Activated T-helper 17 cell treated with anti-CD3 and anti-CD28 coated beads, Interleukin-2, amount 50 U/mL, for 72 hours (primary cell): ENCODE measurements at regions not wholly inside any gene's neighbourhood (a gene's known extent, or its start where the extent isn't known, plus 50 kb on each side); places are given as distances from the start of the nearest gene placed in this dataset.

Experiments used
- ATAC-seq: fragments of 150-1000 bp; cut with Tn5 transposase; replicated peaks from 2 replicates; pipeline ENCODE4 v1.10.0; 2021; ENCODE audit warnings: mild to moderate bottlenecking, moderate library complexity
- H3K27ac Mint-ChIP-seq: one replicate; pipeline ENCODE4 v1.8.0; 2022; ENCODE audit warnings: mixed read lengths
- H3K27me3 Mint-ChIP-seq: one replicate; pipeline ENCODE4 v1.8.0; 2022; ENCODE audit warnings: mixed read lengths
- H3K36me3 Mint-ChIP-seq: one replicate; pipeline ENCODE4 v1.8.0; 2022; ENCODE audit warnings: low read depth, mild to moderate bottlenecking, mixed read lengths
- H3K4me1 Mint-ChIP-seq: one replicate; pipeline ENCODE4 v1.8.0; 2022; ENCODE audit warnings: mixed read lengths
- H3K4me3 Mint-ChIP-seq: one replicate; pipeline ENCODE4 v1.8.0; 2022; ENCODE audit warnings: mild to moderate bottlenecking, mixed read lengths
- H3K9me3 Mint-ChIP-seq: one replicate; pipeline ENCODE4 v1.8.0; 2022; ENCODE audit warnings: mixed read lengths

DNA sequence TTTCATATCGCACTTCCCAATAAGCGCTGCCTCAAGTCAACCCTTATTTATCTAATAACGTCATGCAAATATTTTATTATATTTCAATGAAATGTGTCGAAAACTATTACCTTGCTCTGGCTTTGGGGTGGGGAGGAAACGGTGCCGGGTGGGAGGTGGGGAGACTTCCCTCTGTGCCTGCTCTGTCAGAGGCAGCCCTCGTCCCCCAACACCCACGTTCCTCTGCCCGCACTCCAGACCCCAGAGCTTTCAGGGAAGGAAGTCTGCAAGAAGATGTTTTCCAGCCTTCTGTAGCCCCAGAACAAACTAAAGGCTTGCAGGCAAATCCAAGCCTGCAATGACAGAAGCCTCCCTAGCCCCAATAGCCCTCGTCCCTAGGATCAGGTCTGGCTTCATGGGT lies 235.7 kb downstream of the BUD13 start:
- H3K27me3 Mint-ChIP-seq: peaks cover 25% of the 10 kb centered on the region
- no peaks in the 10 kb centered on the region for H3K9me3 Mint-ChIP-seq
- no peak for ATAC-seq
- H3K4me3 Mint-ChIP-seq: no peak overlapping the region
- no peak overlapping the region for H3K27ac Mint-ChIP-seq
- H3K36me3 Mint-ChIP-seq: no peaks in the 10 kb centered on the region
- no peaks in the 10 kb centered on the region for H3K4me1 Mint-ChIP-seq

DNA sequence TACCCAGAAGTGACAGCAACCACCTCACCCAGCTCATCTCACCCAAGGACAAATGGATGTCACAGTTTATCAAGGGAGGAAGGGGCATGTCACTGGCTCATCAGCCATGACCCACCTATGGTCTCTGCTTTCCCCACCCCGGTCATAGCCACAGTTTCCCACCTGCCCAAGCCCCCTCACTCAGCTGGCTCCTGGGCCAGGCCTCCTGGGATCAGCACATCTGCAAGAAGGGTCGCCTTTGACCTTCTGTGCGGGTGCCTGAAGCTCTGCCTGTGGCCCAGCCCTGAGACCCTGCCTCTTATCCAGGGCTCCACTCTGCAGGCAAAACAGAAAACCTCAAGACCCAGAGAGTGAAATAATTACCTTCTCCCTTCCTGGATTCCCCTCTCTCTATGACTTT lies 236.4 kb downstream of the BUD13 start:
- H3K36me3 Mint-ChIP-seq: no peaks in the 10 kb centered on the region
- peaks cover 30% of the 10 kb centered on the region for H3K27me3 Mint-ChIP-seq
- no peaks in the 10 kb centered on the region for H3K4me1 Mint-ChIP-seq
- no peak overlapping the region for H3K27ac Mint-ChIP-seq
- no peak for ATAC-seq
- no peaks in the 10 kb centered on the region for H3K9me3 Mint-ChIP-seq
- H3K4me3 Mint-ChIP-seq: no peak overlapping the region

DNA sequence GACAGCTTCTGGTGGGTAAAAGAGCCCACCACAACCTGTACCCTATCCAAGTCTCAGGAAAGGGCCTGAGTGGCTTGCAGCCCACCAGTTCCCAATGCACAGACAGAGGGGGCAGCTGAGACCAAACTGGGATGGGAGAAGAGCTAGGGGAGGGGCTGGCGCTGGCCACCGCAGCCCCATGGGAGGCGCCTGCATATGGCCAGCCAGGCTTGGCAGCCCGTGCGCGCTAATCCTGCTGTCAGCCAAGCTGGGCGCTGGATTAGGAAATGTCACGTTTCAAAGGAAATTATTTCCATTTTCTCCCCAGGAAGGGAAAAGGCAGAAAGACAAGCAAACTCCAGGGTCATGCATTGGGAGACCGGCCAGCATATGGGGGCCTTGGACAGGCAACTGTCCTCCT lies 236.8 kb downstream of the BUD13 start:
- no peak for ATAC-seq
- H3K4me1 Mint-ChIP-seq: no peaks in the 10 kb centered on the region
- no peak overlapping the region for H3K4me3 Mint-ChIP-seq
- H3K36me3 Mint-ChIP-seq: no peaks in the 10 kb centered on the region
- no peaks in the 10 kb centered on the region for H3K9me3 Mint-ChIP-seq
- no peak overlapping the region for H3K27ac Mint-ChIP-seq
- H3K27me3 Mint-ChIP-seq: peaks cover 30% of the 10 kb centered on the region

DNA sequence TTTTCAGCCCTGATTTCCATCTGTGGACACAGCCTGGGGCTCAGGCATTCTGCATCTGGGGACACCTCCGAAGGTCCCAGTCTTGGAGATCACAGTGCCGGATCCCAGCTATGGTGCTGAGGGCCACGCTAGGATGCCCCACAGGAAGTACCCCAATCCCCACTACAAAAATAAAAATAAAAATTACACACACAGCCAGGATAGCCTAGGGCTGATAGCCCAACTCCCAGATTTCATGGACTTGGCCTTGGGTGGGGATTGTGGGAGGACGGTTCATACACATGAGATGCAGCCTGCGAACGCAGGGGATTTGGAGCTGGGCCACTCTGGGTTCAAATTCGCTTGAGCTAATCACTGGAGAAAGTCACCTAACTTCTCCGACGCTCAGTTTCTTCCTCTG lies 237.7 kb downstream of the BUD13 start:
- H3K27ac Mint-ChIP-seq: no peak overlapping the region
- no peaks in the 10 kb centered on the region for H3K4me1 Mint-ChIP-seq
- peaks cover 31% of the 10 kb centered on the region for H3K27me3 Mint-ChIP-seq
- no peak for ATAC-seq
- H3K9me3 Mint-ChIP-seq: no peaks in the 10 kb centered on the region
- H3K4me3 Mint-ChIP-seq: no peak overlapping the region
- no peaks in the 10 kb centered on the region for H3K36me3 Mint-ChIP-seq

DNA sequence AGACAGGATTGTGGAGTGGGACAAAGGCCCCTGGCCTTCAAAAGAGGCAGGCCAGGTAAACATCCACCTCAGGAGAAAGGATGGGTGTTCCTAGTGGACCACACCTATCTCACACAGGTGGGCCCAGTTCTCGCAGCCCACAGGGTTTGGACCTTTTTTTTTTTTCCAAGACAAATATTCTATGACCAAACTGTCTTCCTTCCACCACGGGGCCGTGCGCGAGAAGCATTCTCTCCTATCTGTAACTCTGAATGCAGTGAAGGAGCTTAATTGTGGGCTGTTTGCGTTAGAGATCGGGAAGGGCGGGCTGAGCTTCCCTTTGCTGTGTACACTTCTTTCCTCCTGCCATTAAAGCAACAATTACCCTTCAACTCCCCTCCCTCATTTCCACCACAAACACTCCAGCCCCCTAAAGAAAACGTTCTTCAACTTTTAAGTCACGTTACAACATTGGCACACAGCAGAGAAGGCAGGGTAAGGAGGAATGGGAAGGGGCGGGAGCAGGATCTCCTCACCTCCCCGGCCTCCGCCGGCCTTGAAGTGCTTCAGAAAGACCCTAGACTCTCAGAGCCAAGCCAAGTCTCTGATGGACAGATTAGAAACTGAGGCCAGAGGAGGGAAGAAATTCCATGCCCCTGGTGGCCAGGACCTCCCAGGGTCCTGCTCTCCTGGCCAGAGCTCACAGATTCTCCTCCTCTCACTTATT lies 238.4 kb downstream of the BUD13 start:
- no peak for ATAC-seq
- Mint-ChIP-seq H3K4me1 (no peaks in the 10 kb centered on the region), H3K36me3 (no peaks in the 10 kb centered on the region), H3K4me3 (no peak overlapping the region), H3K27me3 (peaks cover 25% of the 10 kb centered on the region), H3K27ac (no peak overlapping the region), H3K9me3 (no peaks in the 10 kb centered on the region)

DNA sequence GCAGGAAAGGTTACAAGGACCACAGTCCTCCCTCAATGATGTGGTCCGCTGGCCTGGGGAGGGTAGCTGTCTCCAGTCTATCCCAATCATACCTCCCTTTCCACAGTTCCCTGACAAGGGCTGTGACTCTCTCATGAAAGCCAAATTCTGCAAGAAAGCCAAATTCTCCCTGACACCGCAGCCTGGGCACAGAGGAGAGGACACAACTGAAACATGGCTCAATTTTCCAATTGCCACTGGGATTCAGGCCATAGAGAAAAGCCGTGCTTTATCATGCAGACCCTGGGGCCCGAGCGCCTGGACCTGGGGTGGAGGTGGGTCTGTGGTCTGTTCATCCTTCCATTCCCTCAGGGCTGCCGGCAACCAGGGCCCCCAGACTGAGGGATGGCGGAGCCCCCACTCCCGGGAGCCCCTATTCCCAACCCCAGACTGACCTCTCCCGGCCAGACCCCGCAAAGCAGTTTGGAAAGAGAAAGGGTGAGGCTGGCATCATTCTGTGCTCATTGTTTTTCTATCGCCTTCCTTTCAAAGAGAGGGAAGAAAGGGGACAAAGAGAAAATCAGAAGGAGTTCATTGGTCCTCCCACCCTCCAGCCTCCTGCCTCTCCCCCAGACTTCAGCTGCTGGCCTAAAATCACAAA lies 239.5 kb downstream of the BUD13 start:
- Mint-ChIP-seq H3K9me3 (no peaks in the 10 kb centered on the region), H3K4me3 (no peak overlapping the region), H3K36me3 (no peaks in the 10 kb centered on the region), H3K27ac (no peak overlapping the region), H3K4me1 (no peaks in the 10 kb centered on the region), H3K27me3 (peaks cover 20% of the 10 kb centered on the region)
- no peak for ATAC-seq

DNA sequence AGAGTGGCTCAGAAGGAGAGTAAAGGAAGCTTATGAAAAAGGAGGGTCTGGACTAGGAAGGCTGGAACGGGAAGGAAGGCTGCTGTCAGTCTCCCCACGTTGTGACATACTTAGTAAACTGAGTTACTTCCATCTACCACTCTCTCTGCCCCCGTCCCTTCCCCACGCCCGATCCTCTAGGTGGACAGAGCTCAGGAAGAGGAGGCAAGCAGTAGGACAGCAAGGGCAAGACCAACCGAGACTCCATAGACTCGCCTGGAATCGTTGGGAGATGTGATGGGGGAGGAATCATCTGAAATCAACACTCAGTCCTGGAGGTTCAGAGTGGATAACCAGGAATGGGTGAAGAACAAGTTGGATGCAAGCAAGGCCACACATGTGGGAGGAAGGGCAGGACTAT lies 240.7 kb downstream of the BUD13 start:
- Mint-ChIP-seq H3K27ac (no peak overlapping the region), H3K4me1 (no peaks in the 10 kb centered on the region), H3K27me3 (peaks cover 17% of the 10 kb centered on the region), H3K36me3 (no peaks in the 10 kb centered on the region), H3K4me3 (no peak overlapping the region), H3K9me3 (no peaks in the 10 kb centered on the region)
- ATAC-seq: no peak

DNA sequence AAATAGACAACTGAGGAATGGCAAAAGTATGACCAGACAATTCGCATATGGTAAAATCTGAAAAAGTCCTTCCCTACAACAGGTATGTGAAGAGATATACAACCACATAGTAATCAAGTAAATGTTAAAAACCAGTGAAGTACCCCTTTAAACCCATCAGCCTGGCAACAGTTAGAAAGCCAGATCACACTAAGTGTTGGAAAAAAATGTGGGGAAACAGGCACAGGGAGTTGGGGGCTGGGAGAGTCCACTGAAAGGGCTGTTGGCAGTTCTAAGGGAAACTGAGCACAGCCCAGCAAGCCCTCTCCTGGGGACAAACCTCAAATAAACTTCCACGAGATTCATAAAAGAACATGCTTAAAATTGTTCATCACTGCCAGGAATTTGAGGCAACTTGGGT lies 242.1 kb downstream of the BUD13 start:
- Mint-ChIP-seq H3K4me1 (no peaks in the 10 kb centered on the region), H3K27me3 (peaks cover 17% of the 10 kb centered on the region), H3K9me3 (no peaks in the 10 kb centered on the region), H3K4me3 (no peak overlapping the region), H3K36me3 (no peaks in the 10 kb centered on the region), H3K27ac (no peak overlapping the region)
- no peak for ATAC-seq

DNA sequence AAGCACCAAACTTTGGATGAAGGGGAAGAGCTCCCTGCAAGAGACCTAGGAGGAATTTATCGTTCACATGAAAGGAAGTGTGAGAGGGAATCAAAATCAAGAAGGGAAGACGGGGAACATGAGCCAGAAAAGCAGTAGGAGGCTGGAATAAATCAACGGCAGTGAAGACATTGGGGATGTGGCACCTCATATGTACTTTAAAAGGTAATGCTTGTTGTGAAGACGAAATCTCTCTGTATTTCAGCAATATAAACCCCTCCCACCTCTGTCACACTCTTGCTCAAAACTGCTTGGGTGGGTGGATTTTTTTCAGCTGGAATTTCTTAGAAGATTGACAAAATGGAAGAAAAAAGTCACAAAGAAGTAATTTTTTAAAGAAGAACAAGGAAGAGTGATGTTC lies 243.5 kb downstream of the BUD13 start:
- Mint-ChIP-seq H3K4me1 (no peaks in the 10 kb centered on the region), H3K27ac (no peak overlapping the region), H3K4me3 (no peak overlapping the region), H3K36me3 (no peaks in the 10 kb centered on the region), H3K9me3 (no peaks in the 10 kb centered on the region), H3K27me3 (peaks cover 18% of the 10 kb centered on the region)
- no peak for ATAC-seq

DNA sequence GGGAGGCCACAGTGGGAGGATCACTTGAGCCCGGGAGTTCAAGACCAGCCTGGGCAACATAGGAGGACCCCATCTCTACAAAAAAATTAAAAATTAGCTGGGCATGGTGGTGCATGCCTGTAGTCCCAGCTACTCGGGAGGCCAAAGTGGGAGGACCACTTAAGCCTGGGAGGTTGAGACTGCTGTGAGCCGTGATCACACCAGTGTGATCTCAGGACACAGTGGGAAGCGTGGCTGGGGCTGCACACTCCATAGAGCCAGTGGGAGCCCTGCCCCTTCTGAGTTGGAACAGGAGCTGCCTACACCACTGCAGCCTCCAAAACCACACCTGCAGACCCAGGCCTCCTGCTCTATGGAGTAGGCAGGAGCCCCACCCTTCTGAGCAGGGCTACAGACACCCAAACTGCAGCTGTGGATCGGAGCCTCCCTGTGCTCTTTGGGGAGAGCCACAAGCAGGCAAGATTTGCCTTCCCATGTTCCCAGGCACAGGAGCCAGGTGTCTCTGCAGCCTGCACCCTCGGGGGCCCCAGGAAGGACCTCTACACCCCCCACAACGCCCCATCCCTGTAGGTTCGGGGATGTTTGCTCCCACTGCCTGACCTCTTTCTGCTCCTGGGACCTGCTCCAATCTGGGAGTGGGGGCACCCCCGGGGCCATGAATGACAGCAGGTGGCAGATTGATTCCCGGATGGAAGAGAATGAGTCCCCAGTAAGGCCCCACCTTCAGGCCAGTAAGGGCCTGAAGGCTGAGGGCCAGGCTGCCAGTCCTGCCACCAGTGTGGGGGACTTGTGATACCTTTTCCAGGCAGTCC lies 245.4 kb downstream of the BUD13 start:
- no peaks in the 10 kb centered on the region for H3K9me3 Mint-ChIP-seq
- H3K4me1 Mint-ChIP-seq: no peaks in the 10 kb centered on the region
- no peak overlapping the region for H3K4me3 Mint-ChIP-seq
- H3K27me3 Mint-ChIP-seq: peaks cover 15% of the 10 kb centered on the region
- ATAC-seq: no peak
- no peaks in the 10 kb centered on the region for H3K36me3 Mint-ChIP-seq
- H3K27ac Mint-ChIP-seq: no peak overlapping the region

DNA sequence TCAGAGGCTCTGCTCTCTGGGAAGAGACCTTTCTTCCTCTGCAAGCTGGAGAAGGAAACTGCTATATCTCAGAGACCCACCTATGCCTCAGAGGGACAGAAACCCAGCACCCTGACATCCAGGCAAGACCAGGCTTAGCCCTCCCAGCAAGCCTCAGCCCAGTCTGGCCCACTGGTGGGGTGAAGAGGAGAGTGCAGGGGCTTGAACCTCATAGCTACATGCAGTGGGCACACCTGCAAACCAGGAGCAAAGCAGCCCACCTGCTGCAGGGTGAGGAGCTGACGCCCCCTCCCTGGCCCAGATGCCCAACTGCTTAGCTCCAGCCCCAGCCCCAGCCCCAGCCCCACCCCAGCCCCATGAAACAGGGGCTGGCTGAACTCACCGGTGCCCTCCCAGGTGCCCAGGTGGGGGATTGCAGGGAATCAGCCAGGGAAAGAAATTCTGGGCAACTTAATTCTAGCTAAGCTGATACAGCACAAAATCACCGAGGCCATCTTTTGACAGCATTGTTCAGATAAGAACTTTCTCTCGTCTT lies 246.8 kb downstream of the BUD13 start:
- no peaks in the 10 kb centered on the region for H3K36me3 Mint-ChIP-seq
- H3K27me3 Mint-ChIP-seq: peaks cover 10% of the 10 kb centered on the region
- H3K4me1 Mint-ChIP-seq: no peaks in the 10 kb centered on the region
- H3K27ac Mint-ChIP-seq: no peak overlapping the region
- no peaks in the 10 kb centered on the region for H3K9me3 Mint-ChIP-seq
- no peak for ATAC-seq
- no peak overlapping the region for H3K4me3 Mint-ChIP-seq

DNA sequence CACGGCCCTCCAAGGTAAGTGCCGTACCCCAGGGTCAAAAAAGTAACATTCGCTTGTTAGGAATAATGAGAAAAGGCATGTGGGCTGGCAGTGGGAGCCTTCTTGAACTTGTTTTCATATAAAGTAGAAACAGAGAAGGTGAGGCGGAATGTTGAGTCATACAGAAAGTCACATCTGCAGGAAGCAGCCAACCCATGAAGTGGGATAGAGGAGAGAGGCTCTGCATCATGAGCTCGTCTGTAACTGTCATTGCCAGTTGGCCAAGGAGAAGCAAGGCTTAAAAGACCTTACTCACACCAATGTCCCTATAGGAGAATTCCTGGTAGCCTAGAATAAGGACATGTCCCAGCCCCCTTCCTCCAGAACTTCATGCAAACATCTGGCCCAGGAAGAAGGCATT lies 253.3 kb downstream of the BUD13 start:
- H3K27me3 Mint-ChIP-seq: peaks cover 42% of the 10 kb centered on the region
- H3K27ac Mint-ChIP-seq: no peak overlapping the region
- ATAC-seq: peak; percentile 47
- no peaks in the 10 kb centered on the region for H3K9me3 Mint-ChIP-seq
- H3K4me1 Mint-ChIP-seq: no peaks in the 10 kb centered on the region
- no peaks in the 10 kb centered on the region for H3K36me3 Mint-ChIP-seq
- H3K4me3 Mint-ChIP-seq: no peak overlapping the region

DNA sequence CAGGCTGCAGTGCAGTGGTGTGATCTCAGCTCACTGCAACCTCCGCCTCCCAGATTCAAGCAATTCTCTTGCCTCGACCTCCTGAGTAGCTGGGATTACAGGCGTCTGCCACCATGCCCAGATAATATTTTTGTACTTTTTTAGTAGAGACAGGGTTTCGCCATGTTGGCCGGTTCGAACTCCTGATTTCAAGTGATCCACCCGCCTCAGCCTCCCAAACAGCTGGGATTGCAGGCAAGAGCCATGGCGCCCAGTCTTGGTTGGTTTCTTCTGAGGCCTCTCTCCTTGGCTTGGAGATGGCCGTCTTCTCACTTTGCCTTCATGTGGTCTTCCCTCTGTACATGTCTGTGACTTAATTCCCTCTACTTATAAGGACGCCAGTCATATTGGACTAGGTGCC lies 254.6 kb downstream of the BUD13 start:
- H3K27ac Mint-ChIP-seq: no peak overlapping the region
- H3K36me3 Mint-ChIP-seq: no peaks in the 10 kb centered on the region
- ATAC-seq: no peak
- H3K4me3 Mint-ChIP-seq: no peak overlapping the region
- no peaks in the 10 kb centered on the region for H3K9me3 Mint-ChIP-seq
- H3K4me1 Mint-ChIP-seq: no peaks in the 10 kb centered on the region
- peaks cover 49% of the 10 kb centered on the region for H3K27me3 Mint-ChIP-seq

DNA sequence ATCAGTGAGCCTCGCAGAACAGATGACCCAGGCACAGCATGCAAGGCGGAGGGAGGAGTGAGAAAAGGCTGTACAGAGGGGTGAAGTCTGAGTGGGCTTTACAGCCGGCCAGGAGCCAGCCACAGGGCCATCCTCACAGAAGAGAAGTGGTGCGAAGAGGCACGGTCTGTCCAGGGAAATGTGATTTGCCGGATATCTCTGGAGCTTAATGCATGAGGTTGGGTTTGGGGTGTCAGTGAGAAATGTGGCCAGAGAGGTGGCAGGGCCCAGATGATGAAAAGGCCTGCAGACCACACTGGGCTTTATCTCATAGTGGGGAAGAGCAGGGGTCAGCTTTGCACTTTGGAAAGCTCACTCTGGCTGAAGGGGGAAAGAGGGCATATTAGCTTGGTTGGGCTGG lies 255.2 kb downstream of the BUD13 start:
- Mint-ChIP-seq H3K4me3 (no peak overlapping the region), H3K4me1 (no peaks in the 10 kb centered on the region), H3K9me3 (no peaks in the 10 kb centered on the region), H3K27ac (no peak overlapping the region), H3K27me3 (peaks cover 51% of the 10 kb centered on the region), H3K36me3 (no peaks in the 10 kb centered on the region)
- ATAC-seq: no peak

DNA sequence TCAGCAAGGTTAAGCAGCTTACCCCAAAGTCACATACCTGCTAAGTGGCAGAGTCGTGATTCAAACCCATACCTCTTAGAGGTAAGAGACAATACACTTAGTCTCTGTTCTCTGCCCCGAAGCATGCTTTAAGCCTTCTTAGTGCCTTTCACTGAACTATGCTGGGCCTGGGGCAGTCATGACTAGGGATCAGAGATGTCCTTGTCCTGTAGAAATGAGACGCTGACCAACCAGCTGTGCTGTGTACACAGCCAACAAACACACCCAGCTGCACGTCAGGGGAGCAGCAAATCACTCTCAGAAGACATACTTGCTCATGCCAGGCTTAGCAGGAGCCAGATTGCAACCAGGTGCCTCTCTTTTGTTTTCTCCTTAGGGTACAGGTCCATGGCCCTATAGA lies 255.7 kb downstream of the BUD13 start:
- H3K27ac Mint-ChIP-seq: no peak overlapping the region
- H3K27me3 Mint-ChIP-seq: peaks cover 47% of the 10 kb centered on the region
- no peak overlapping the region for H3K4me3 Mint-ChIP-seq
- no peaks in the 10 kb centered on the region for H3K9me3 Mint-ChIP-seq
- no peaks in the 10 kb centered on the region for H3K4me1 Mint-ChIP-seq
- H3K36me3 Mint-ChIP-seq: no peaks in the 10 kb centered on the region
- ATAC-seq: no peak
